ENCODE measurements at regions not wholly inside any gene's neighbourhood (a gene's known extent, or its start where the extent isn't known, plus 50 kb on each side); places are given as distances from the start of the nearest gene placed in this dataset. TPM values are rescaled to one million over a fixed set of nuclear protein-coding genes. Genes with fewer than 3 reads are reported as not detected.

Small RNA genes lying in the stretch of these regions (small RNA-seq; reads per million reads assigned to genes)
- gene AC010343.2 (not detected), gene AC025459.1 (not detected)
